Neuron (in vitro differentiated cells): ENCODE measurements at regions not wholly inside any gene's neighbourhood (a gene's known extent, or its start where the extent isn't known, plus 50 kb on each side); places are given as distances from the start of the nearest gene placed in this dataset.

Source experiments
- H2AFZ ChIP-seq: one replicate; pipeline ENCODE4 v1.6.1; 2013; ENCODE audit warnings: low read depth, mild to moderate bottlenecking, inconsistent platforms, low read length, moderate library complexity
- H3K27me3 ChIP-seq: one replicate; pipeline ENCODE4 v1.6.1; 2013; ENCODE audit warnings: low read length; ENCODE audit not compliant: insufficient read depth
- H3K36me3 ChIP-seq: one replicate; pipeline ENCODE4 v1.6.1; 2013; ENCODE audit warnings: low read length; ENCODE audit not compliant: insufficient read depth
- H3K4me1 ChIP-seq: one replicate; pipeline ENCODE4 v1.6.1; 2013; ENCODE audit warnings: low read length; ENCODE audit not compliant: insufficient read depth
- H3K4me3 ChIP-seq: 2 replicates; pipeline ENCODE4 v1.5.1; 2013; ENCODE audit warnings: mild to moderate bottlenecking, low read length, moderate library complexity
- H3K9me3 ChIP-seq: one replicate; pipeline ENCODE4 v1.6.1; 2013; ENCODE audit warnings: low read length

DNA sequence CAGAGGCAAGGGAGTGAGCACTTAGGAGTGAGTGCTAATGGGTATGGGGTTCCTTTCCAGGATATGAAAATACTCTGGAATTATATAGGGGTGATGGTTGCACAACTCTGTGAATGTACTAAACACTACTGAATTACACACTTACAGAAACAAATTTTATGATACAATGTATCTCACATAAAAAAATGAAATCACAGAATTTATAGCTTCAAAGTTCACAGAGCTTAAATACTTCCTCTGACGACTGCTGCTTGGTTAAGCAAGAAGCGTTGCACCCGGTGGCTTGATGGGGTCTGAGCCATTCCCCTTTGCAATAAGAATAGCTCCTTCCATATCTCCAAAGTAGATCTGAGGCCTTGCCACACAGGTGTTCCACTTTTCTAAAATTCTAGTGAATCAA, 835.1 kb downstream of the TSN start:
- Histone ChIP-seq H3K27me3 (no peaks in the 10 kb centered on the region), H3K36me3 (no peaks in the 10 kb centered on the region), H3K9me3 (no peaks in the 10 kb centered on the region), H3K4me1 (no peaks in the 10 kb centered on the region), H3K4me3 (no peak overlapping the region), H2AFZ (no peak overlapping the region)

- H2AFZ ChIP-seq, result no peak overlapping the region
- no peaks in the 10 kb centered on the region for H3K9me3 ChIP-seq
- H3K27me3 ChIP-seq, result no peaks in the 10 kb centered on the region
- H3K4me3 ChIP-seq, result no peak overlapping the region
- H3K36me3 ChIP-seq, result no peaks in the 10 kb centered on the region
- no peaks in the 10 kb centered on the region for H3K4me1 ChIP-seq
These were observed 839.6 kb downstream of the TSN start for GRCh38 chr2:122595065-122595464.

- Histone ChIP-seq H3K4me1 (no peaks in the 10 kb centered on the region), H2AFZ (no peak overlapping the region), H3K4me3 (no peak overlapping the region), H3K27me3 (no peaks in the 10 kb centered on the region), H3K36me3 (no peaks in the 10 kb centered on the region), H3K9me3 (no peaks in the 10 kb centered on the region)
These were observed 841.1 kb downstream of the TSN start for GRCh38 chr2:122596598-122596997.

DNA sequence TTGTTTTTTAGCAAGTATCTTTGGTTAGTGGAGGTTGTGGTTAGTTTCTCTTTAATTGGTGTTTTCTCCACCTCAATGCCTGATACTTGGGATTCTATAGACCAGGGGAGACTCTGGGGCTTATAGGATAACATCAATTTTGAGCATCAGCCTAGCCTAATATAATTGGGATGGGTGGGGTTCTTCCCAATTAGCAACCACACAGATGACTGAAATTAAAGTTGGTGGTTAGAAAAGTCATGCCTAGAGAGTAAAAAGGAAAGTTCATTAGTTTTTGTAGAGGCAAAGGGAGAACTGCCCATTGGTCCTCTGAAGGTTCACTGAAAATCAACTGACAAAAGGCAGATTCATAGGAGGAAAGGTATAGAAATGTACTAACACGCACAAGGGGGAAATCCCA, 843.3 kb downstream of the TSN start:
- no peak overlapping the region for H2AFZ ChIP-seq
- H3K4me1 ChIP-seq, result no peaks in the 10 kb centered on the region
- no peaks in the 10 kb centered on the region for H3K36me3 ChIP-seq
- no peak overlapping the region for H3K4me3 ChIP-seq
- H3K27me3 ChIP-seq, result no peaks in the 10 kb centered on the region
- no peaks in the 10 kb centered on the region for H3K9me3 ChIP-seq

DNA sequence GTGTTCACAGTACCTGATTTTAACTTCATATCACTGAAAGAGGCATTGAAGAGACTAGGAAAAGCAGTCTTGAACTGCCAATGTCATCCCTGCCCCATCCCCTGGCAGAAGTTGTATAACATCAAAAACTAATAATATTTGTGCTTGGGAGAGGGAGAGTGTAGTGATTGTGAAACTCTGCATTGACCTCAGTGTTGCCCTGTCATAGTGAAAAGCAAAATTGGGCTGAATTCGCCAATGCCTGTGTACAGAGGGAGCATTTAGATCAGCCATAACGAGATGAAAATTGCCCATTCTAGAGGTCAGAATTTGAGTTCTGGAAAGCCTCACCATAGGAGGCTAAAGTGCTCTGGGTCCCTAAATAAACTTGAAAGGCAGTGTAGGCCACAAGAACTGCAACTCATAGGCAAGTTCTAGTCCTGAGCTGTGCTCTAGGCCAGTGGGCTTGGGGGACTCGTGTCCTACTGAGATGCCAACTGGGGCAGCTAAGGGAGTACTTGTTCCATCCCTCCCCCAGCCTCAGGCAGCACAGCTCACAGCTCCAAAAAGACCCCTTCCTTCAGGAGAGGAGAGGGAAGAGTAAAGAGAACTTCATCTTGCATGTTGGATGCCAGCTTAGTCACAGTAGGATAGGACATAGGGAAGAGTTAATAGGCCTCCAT, 855.6 kb downstream of the TSN start:
- Histone ChIP-seq H3K36me3 (no peaks in the 10 kb centered on the region), H3K27me3 (no peaks in the 10 kb centered on the region), H2AFZ (no peak overlapping the region), H3K9me3 (no peaks in the 10 kb centered on the region), H3K4me1 (no peaks in the 10 kb centered on the region), H3K4me3 (no peak overlapping the region)

- Histone ChIP-seq H2AFZ (no peak overlapping the region), H3K9me3 (no peaks in the 10 kb centered on the region), H3K4me3 (no peak overlapping the region), H3K36me3 (no peaks in the 10 kb centered on the region), H3K27me3 (no peaks in the 10 kb centered on the region), H3K4me1 (peaks cover 17% of the 10 kb centered on the region)
These were observed 867.5 kb downstream of the TSN start for GRCh38 chr2:122622934-122623333.

GRCh38 chr2:122627388-122627787, 871.9 kb downstream of the TSN start:
- H3K4me1 ChIP-seq, result peaks cover 17% of the 10 kb centered on the region
- H3K9me3 ChIP-seq, result no peaks in the 10 kb centered on the region
- no peak overlapping the region for H2AFZ ChIP-seq
- H3K27me3 ChIP-seq, result no peaks in the 10 kb centered on the region
- H3K4me3 ChIP-seq, result no peak overlapping the region
- no peaks in the 10 kb centered on the region for H3K36me3 ChIP-seq

DNA sequence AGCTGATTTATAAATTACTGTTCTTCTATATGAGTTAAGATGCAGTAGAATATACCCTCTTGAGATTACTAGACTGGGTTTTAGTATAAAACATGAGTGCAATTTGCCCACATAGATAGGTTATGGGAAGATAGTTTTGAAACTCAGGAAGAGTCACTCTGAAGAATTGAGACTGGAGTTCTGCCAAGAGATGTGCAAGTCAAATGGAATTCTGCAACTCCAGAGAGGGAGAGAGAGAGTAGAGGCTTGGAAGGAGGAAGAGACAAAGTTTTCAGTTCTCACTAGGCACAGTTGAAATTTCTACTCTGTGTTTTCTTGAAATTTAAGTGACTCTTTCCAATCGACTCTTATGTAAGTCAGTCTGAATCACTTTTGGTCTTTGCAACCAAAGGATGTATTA, 878.8 kb downstream of the TSN start:
- H3K4me3 ChIP-seq, result no peak overlapping the region
- H3K36me3 ChIP-seq, result no peaks in the 10 kb centered on the region
- no peaks in the 10 kb centered on the region for H3K9me3 ChIP-seq
- H3K27me3 ChIP-seq, result no peaks in the 10 kb centered on the region
- no peak overlapping the region for H2AFZ ChIP-seq
- no peaks in the 10 kb centered on the region for H3K4me1 ChIP-seq

GRCh38 chr2:122634920-122635319, 879.5 kb downstream of the TSN start:
- H3K36me3 ChIP-seq, result no peaks in the 10 kb centered on the region
- no peaks in the 10 kb centered on the region for H3K27me3 ChIP-seq
- no peak overlapping the region for H3K4me3 ChIP-seq
- H3K4me1 ChIP-seq, result no peaks in the 10 kb centered on the region
- H3K9me3 ChIP-seq, result no peaks in the 10 kb centered on the region
- no peak overlapping the region for H2AFZ ChIP-seq

GRCh38 chr2:122635686-122636085, 880.2 kb downstream of the TSN start:
- Histone ChIP-seq H3K36me3 (no peaks in the 10 kb centered on the region), H3K4me3 (no peak overlapping the region), H3K9me3 (no peaks in the 10 kb centered on the region), H3K4me1 (no peaks in the 10 kb centered on the region), H3K27me3 (no peaks in the 10 kb centered on the region), H2AFZ (no peak overlapping the region)

- Histone ChIP-seq H3K9me3 (no peaks in the 10 kb centered on the region), H3K4me1 (no peaks in the 10 kb centered on the region)
These were observed 880.6 kb downstream of the TSN start for GRCh38 chr2:122636097-122636496.

GRCh38 chr2:122639176-122639575, 883.7 kb downstream of the TSN start:
- Histone ChIP-seq H3K9me3 (no peaks in the 10 kb centered on the region), H2AFZ (no peak overlapping the region), H3K36me3 (no peaks in the 10 kb centered on the region), H3K4me3 (no peak overlapping the region), H3K4me1 (no peaks in the 10 kb centered on the region), H3K27me3 (no peaks in the 10 kb centered on the region)

More at GRCh38 chr2:122636097-122636496, 880.6 kb downstream of the TSN start:
- H3K4me3 ChIP-seq, result no peak overlapping the region
- no peaks in the 10 kb centered on the region for H3K27me3 ChIP-seq
- no peak overlapping the region for H2AFZ ChIP-seq
- no peaks in the 10 kb centered on the region for H3K36me3 ChIP-seq

GRCh38 chr2:122639711-122640110, 884.3 kb downstream of the TSN start:
- Histone ChIP-seq H3K4me3 (no peak overlapping the region), H3K9me3 (no peaks in the 10 kb centered on the region), H3K27me3 (no peaks in the 10 kb centered on the region), H3K4me1 (no peaks in the 10 kb centered on the region), H2AFZ (no peak overlapping the region), H3K36me3 (no peaks in the 10 kb centered on the region)

DNA sequence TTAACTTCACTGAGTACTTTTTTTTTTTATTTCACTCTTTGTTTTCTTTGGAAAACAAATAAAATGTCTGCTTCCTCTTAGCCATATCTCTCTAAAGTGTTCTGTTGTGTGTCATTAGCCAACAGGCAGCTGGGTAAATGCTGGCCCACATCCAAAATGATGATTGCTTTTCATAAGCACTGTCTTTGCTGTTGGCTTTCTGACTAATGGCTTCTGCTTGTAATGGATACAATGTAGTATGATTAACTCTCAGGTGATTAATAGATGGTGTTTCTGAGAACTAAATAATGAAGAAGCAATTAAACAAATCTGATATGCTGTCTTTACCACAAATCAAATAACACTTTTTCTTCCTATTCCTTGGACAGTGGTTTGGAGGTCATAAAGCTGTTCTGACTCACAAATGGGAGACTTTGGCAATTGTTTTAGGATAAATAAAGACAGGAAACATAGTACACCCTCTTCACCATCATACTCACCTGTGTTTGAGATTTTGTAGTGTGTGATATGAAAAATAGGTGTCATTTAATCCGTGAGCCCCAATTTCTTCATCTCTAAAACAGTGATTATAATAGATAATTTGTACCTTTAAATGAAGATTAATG, 888.4 kb downstream of the TSN start:
- H3K4me3 ChIP-seq, result no peak overlapping the region
- H2AFZ ChIP-seq, result no peak overlapping the region
- H3K4me1 ChIP-seq, result no peaks in the 10 kb centered on the region
- no peaks in the 10 kb centered on the region for H3K36me3 ChIP-seq
- H3K9me3 ChIP-seq, result no peaks in the 10 kb centered on the region
- no peaks in the 10 kb centered on the region for H3K27me3 ChIP-seq
